HG03097 (cell line): ENCODE measurements at regions not wholly inside any gene's neighbourhood (a gene's known extent, or its start where the extent isn't known, plus 50 kb on each side); places are given as distances from the start of the nearest gene placed in this dataset.
"Not testable (repeated sequence)": the region's sequence is repeated elsewhere in the genome, so short reads cannot be mapped to it uniquely, and the experiment has no call there.

Experiments used
- ATAC-seq: cut with Tn5 transposase; IDR thresholded peaks from one replicate; pipeline ENCODE4 v1.9.1; 2021; ENCODE audit not compliant: unreplicated experiment, low FRiP score

GRCh38 chr22:48485149-48486133, 1342.2 kb downstream of the BRD1 start:
- ATAC-seq = no peak

- ATAC-seq = no peak
These were observed 1343.7 kb downstream of the BRD1 start for GRCh38 chr22:48483764-48484528.

GRCh38 chr22:48482771-48483170, 1344.9 kb downstream of the BRD1 start:
- no peak for ATAC-seq

GRCh38 chr22:48482198-48482597, 1345.5 kb downstream of the BRD1 start:
- not testable (repeated sequence) for ATAC-seq

- no peak for ATAC-seq
These were observed 1345.9 kb downstream of the BRD1 start for GRCh38 chr22:48481748-48482147.

GRCh38 chr22:48478529-48479265, 1349.0 kb downstream of the BRD1 start:
- no peak for ATAC-seq

GRCh38 chr22:48478124-48478523, 1349.5 kb downstream of the BRD1 start:
- ATAC-seq = no peak

GRCh38 chr22:48477031-48477721, 1350.5 kb downstream of the BRD1 start:
- no peak for ATAC-seq

GRCh38 chr22:48476577-48476976, 1351.1 kb downstream of the BRD1 start:
- ATAC-seq = no peak

- no peak for ATAC-seq
These were observed 1351.9 kb downstream of the BRD1 start for GRCh38 chr22:48475661-48476345.

GRCh38 chr22:48474881-48475280, 1352.8 kb downstream of the BRD1 start:
- ATAC-seq = no peak

GRCh38 chr22:48473202-48473601, 1354.5 kb downstream of the BRD1 start:
- ATAC-seq = no peak

- no peak for ATAC-seq
These were observed 1363.4 kb downstream of the BRD1 start for GRCh38 chr22:48464246-48464645.

- ATAC-seq = no peak
These were observed 1367.5 kb downstream of the BRD1 start for GRCh38 chr22:48459859-48460823.

- ATAC-seq = no peak
These were observed 1368.4 kb downstream of the BRD1 start for GRCh38 chr22:48459259-48459658.

- no peak for ATAC-seq
These were observed 1371.2 kb downstream of the BRD1 start for GRCh38 chr22:48456449-48456848.

GRCh38 chr22:48453751-48454485, 1373.8 kb downstream of the BRD1 start:
- no peak for ATAC-seq

- ATAC-seq = no peak
These were observed 1374.5 kb downstream of the BRD1 start for GRCh38 chr22:48453171-48453570.
